ENCODE measurements at regions not wholly inside any gene's neighbourhood (a gene's known extent, or its start where the extent isn't known, plus 50 kb on each side); places are given as distances from the start of the nearest gene placed in this dataset.

GRCh38 chr13:39859898-39860297 lies 204.4 kb downstream of the COG6 start:
- no peak for DNase-seq

GRCh38 chr13:39862900-39863299 lies 207.4 kb downstream of the COG6 start:
- DNase-seq = no peak

- DNase-seq = no peak
Measured at GRCh38 chr13:39864221-39864620, 208.8 kb downstream of the COG6 start.

GRCh38 chr13:39866722-39867121 lies 211.3 kb downstream of the COG6 start:
- DNase-seq = no peak

- DNase-seq = no peak
Measured at GRCh38 chr13:39867807-39868206, 212.3 kb downstream of the COG6 start.

- DNase-seq = no peak
Measured at GRCh38 chr13:39870197-39870747, 214.8 kb downstream of the COG6 start.

- no peak for DNase-seq
Measured at GRCh38 chr13:39874331-39875053, 219.0 kb downstream of the COG6 start.

- DNase-seq = no peak
Measured at GRCh38 chr13:39875111-39875987, 219.9 kb downstream of the COG6 start.

GRCh38 chr13:39876258-39876657 lies 220.8 kb downstream of the COG6 start:
- no peak for DNase-seq

GRCh38 chr13:39877134-39877533 lies 221.7 kb downstream of the COG6 start:
- no peak for DNase-seq

GRCh38 chr13:39879286-39880035 lies 224.0 kb downstream of the COG6 start:
- no peak for DNase-seq

GRCh38 chr13:39881383-39881782 lies 225.9 kb downstream of the COG6 start:
- no peak for DNase-seq

GRCh38 chr13:39881887-39882286 lies 226.4 kb downstream of the COG6 start:
- no peak for DNase-seq

GRCh38 chr13:39884166-39884565 lies 228.7 kb downstream of the COG6 start:
- no peak for DNase-seq

GRCh38 chr13:39886336-39886735 lies 230.9 kb downstream of the COG6 start:
- no peak for DNase-seq

GRCh38 chr13:39887387-39887786 lies 231.9 kb downstream of the COG6 start:
- no peak for DNase-seq

- DNase-seq = no peak
Measured at GRCh38 chr13:39888865-39889810, 233.7 kb downstream of the COG6 start.

GRCh38 chr13:39890537-39890936 lies 235.1 kb downstream of the COG6 start:
- no peak for DNase-seq

- no peak for DNase-seq
Measured at GRCh38 chr13:39892721-39893685, 237.5 kb downstream of the COG6 start.

GRCh38 chr13:39893808-39894207 lies 238.3 kb downstream of the COG6 start:
- no peak for DNase-seq

GRCh38 chr13:39894586-39894985 lies 239.1 kb downstream of the COG6 start:
- DNase-seq = no peak
